SK-N-SH treated with all-trans-retinoic acid at 6 μM for 48 hours (cell line): ENCODE measurements at regions not wholly inside any gene's neighbourhood (a gene's known extent, or its start where the extent isn't known, plus 50 kb on each side); places are given as distances from the start of the nearest gene placed in this dataset.

Experiments used
- PATZ1 ChIP-seq: fragments of 250-450 bp; sonication (Bioruptor Pico); IDR thresholded peaks from 2 replicates; pipeline ENCODE4 v1.8.0; 2020; ENCODE audit warnings: mild to moderate bottlenecking, moderate library complexity, borderline replicate concordance
- POU6F1 ChIP-seq: fragments of 250-450 bp; sonication (Bioruptor Pico); IDR thresholded peaks from 2 replicates; pipeline ENCODE4 v1.8.0; 2021; ENCODE audit warnings: low read depth, mild to moderate bottlenecking, moderate library complexity, borderline replicate concordance
- PPARA ChIP-seq: fragments of 250-450 bp; sonication (Bioruptor Pico); IDR thresholded peaks from 2 replicates; pipeline ENCODE4 v1.5.0; 2020; ENCODE audit warnings: mild to moderate bottlenecking, borderline replicate concordance

- TF ChIP-seq POU6F1 (CRISPR knock-in tag) (no peak), PPARA (CRISPR knock-in tag) (no peak), PATZ1 (CRISPR knock-in tag) (no peak)
Measured at GRCh38 chr3:34141841-34142337, 343.5 kb downstream of the PDCD6IP start.
